Transverse colon (tissue), 4 donors: ENCODE measurements at regions not wholly inside any gene's neighbourhood (a gene's known extent, or its start where the extent isn't known, plus 50 kb on each side); places are given as distances from the start of the nearest gene placed in this dataset.

Experiments used
- DNase-seq: peaks from one replicate; pipeline ENCODE4 v3.0.0-alpha.2; 2019
- H3K27ac ChIP-seq, 4 donors: fragments of 200-600 bp; sonication (generic); 2 replicates each; pipeline ENCODE4 v1.5.1; 2016 to 2018; ENCODE audit warnings: inconsistent platforms in 4 of 4
- H3K27me3 ChIP-seq: fragments of 200-600 bp; sonication (generic); 2 replicates; pipeline ENCODE4 v1.5.1; 2017; ENCODE audit warnings: inconsistent platforms
- H3K36me3 ChIP-seq, 4 donors: fragments of 200-600 bp; sonication (generic); 2 replicates each; pipeline ENCODE4 v1.5.1; 2017 to 2019; ENCODE audit warnings: inconsistent platforms in 4 of 4
- H3K4me1 ChIP-seq, 4 donors: fragments of 200-600 bp; sonication (generic); 2 replicates each; pipeline ENCODE4 v1.5.1; 2017 to 2020; ENCODE audit warnings: inconsistent platforms in 4 of 4
- H3K4me3 ChIP-seq, 4 donors: fragments of 200-600 bp; sonication (generic); 1 replicate in 1 of 4; 2 replicates in 3 of 4; pipeline versions ENCODE4 v1.5.1 to v1.6.1; 2017 to 2019; ENCODE audit warnings: inconsistent platforms in 4 of 4
- H3K9me3 ChIP-seq, 2 donors: fragments of 200-600 bp; sonication (generic); 2 replicates each; pipeline ENCODE4 v1.5.1; 2017 to 2019; ENCODE audit warnings: inconsistent platforms in 2 of 2
- CTCF ChIP-seq, 5 experiments: fragments of 200-600 bp in 3 of 5; fragments of 450-650 bp in 2 of 5; sonication (generic) in 3 of 5; IDR thresholded peaks; 1 replicate in 2 of 5; 2 replicates in 3 of 5; pipeline ENCODE4 v1.5.1; 2016 to 2017; ENCODE audit warnings: antibody characterized with exemption in 5 of 5, inconsistent platforms in 3 of 5, mild to moderate bottlenecking in 2 of 5, moderate library complexity in 1 of 5
- EP300 ChIP-seq: sonication (generic); formaldehyde crosslinking; IDR thresholded peaks from one replicate; pipeline ENCODE4 v1.6.1; 2017; ENCODE audit warnings: antibody characterized with exemption, low read depth
- POLR2A ChIP-seq: fragments of 450-650 bp; IDR thresholded peaks from one replicate; pipeline ENCODE4 v1.6.1; 2016; ENCODE audit warnings: antibody characterized with exemption, mild to moderate bottlenecking, moderate library complexity
- POLR2AphosphoS5 ChIP-seq, 3 donors: sonication (generic); formaldehyde crosslinking; IDR thresholded peaks; one replicate each; pipeline ENCODE4 v1.6.1; 2016; ENCODE audit warnings: antibody characterized with exemption in 3 of 3
- WGBS, 2 donors: methylation state at CpG; one replicate each; pipeline ENCODE4 v1.1.5; 2018; ENCODE audit warnings: low coverage in 1 of 2; 5-methylcytosine and 5-hydroxymethylcytosine counted together
- in situ Hi-C, 4 donors: fragments of 200-750 bp; cut with MboI; loops; one replicate each; pipeline versions ENCODE4 v1.15.0 to v1.15.1; 2017; ENCODE audit warnings: low sequenced_read_pairs in 3 of 4, low pct_ligation_motif_present in 1 of 4, low pct_unique_long_range_greater_than_20kb in 1 of 4
- intact Hi-C: fragments of 100-400 bp; cut with DNase I; formaldehyde crosslinking; loops from one replicate; pipeline ENCODE4 v1.15.1; 2023; ENCODE audit warnings: low total_unique reads

GRCh38 chr17:70562137-70562536, 392.8 kb downstream of the KCNJ2 start:
- TF ChIP-seq CTCF (IDR thresholded peaks at IDR 0.05) (no peak), EP300 (no peak), POLR2AphosphoS5 (IDR thresholded peaks at IDR 0.05) (no peak), POLR2A (no peak)
- in situ Hi-C loops: loop anchor here (25.0 kb wide), 2 partner anchors 400 to 1000 kb away; partner anchors contain the start of gene KCNJ2 (in 1 of the 4)
- Histone ChIP-seq H3K4me3 (no peak overlapping the region), H3K27ac (no peak overlapping the region), H3K9me3 (no peaks in the 10 kb centered on the region), H3K27me3 (no peaks in the 10 kb centered on the region), H3K4me1 (peaks cover 0 to 9% (median 0%) of the 10 kb centered on the region in 4 donors), H3K36me3 (no peaks in the 10 kb centered on the region)
- no peak for DNase-seq
- 85 to 87% methylated on average over 1 of the region's 1 CpG for WGBS, 2 donors
- intact Hi-C loops: no loop called here

- H3K27ac ChIP-seq: no peak overlapping the region
- 16% methylated on average over 2 of the region's 2 CpGs; no CpG with 5 or more reads in 1 of the 2 donors for WGBS, 2 donors
- H3K36me3 ChIP-seq: no peaks in the 10 kb centered on the region
- in situ Hi-C loops (loop anchor here (25.0 kb wide), 2 partner anchors 401 to 1001 kb away; partner anchors contain the start of gene KCNJ2 (in 1 of the 4)), intact Hi-C loops (no loop called here)
- no peak overlapping the region for H3K4me3 ChIP-seq
- TF ChIP-seq POLR2AphosphoS5 (IDR thresholded peaks at IDR 0.05) (no peak), CTCF (IDR thresholded peaks at IDR 0.05) (no peak), EP300 (no peak), POLR2A (no peak)
- H3K27me3 ChIP-seq: no peaks in the 10 kb centered on the region
- peak; percentile 10 for DNase-seq
- no peaks in the 10 kb centered on the region for H3K9me3 ChIP-seq
- peaks cover 0 to 9% (median 0%) of the 10 kb centered on the region in 4 donors for H3K4me1 ChIP-seq
Measured at GRCh38 chr17:70563281-70563820, 394.0 kb downstream of the KCNJ2 start.

GRCh38 chr17:70564006-70564620, 394.8 kb downstream of the KCNJ2 start:
- no peak for DNase-seq
- H3K9me3 ChIP-seq: no peaks in the 10 kb centered on the region
- intact Hi-C loops: no loop called here
- no peak overlapping the region for H3K27ac ChIP-seq
- in situ Hi-C loops: loop anchor here (25.0 kb wide), 2 partner anchors 402 to 1002 kb away; partner anchors contain the start of gene KCNJ2 (in 1 of the 4)
- TF ChIP-seq EP300 (no peak), POLR2AphosphoS5 (IDR thresholded peaks at IDR 0.05) (no peak), POLR2A (no peak), CTCF (IDR thresholded peaks at IDR 0.05) (no peak)
- no peaks in the 10 kb centered on the region for H3K36me3 ChIP-seq
- no peaks in the 10 kb centered on the region for H3K27me3 ChIP-seq
- no peak overlapping the region for H3K4me3 ChIP-seq
- H3K4me1 ChIP-seq: peaks cover 0 to 9% (median 0%) of the 10 kb centered on the region in 4 donors
- 74 to 79% methylated on average over 2 of the region's 2 CpGs for WGBS, 2 donors

- in situ Hi-C loops: loop anchor here (25.0 kb wide), 2 partner anchors 407 to 1007 kb away; partner anchors contain the start of gene KCNJ2 (in 1 of the 4)
- no peak overlapping the region for H3K4me3 ChIP-seq
- no peaks in the 10 kb centered on the region for H3K4me1 ChIP-seq
- no peaks in the 10 kb centered on the region for H3K9me3 ChIP-seq
- H3K36me3 ChIP-seq: no peaks in the 10 kb centered on the region
- no peaks in the 10 kb centered on the region for H3K27me3 ChIP-seq
- no peak for TF ChIP-seq CTCF (IDR thresholded peaks at IDR 0.05)
- TF ChIP-seq POLR2A: no peak
- TF ChIP-seq EP300: no peak
- no peak for TF ChIP-seq POLR2AphosphoS5 (IDR thresholded peaks at IDR 0.05)
- H3K27ac ChIP-seq: no peak overlapping the region
- 70 to 90% methylated on average over 1 of the region's 1 CpG for WGBS, 2 donors
- intact Hi-C loops: no loop called here
- no peak for DNase-seq
Measured at GRCh38 chr17:70569128-70569527, 399.8 kb downstream of the KCNJ2 start.
